ENCODE measurements at regions not wholly inside any gene's neighbourhood (a gene's known extent, or its start where the extent isn't known, plus 50 kb on each side); places are given as distances from the start of the nearest gene placed in this dataset.
A peak's percentile ranks its signal among the peaks of the same experiment; 100 is the strongest.

GRCh38 chr9:81317223-81317622, 372.1 kb downstream of the TLE1 start:
- Mint-ChIP-seq H3K4me3 (ENCODE audit: unreplicated experiment) (no peak overlapping the region), H3K9me3 (ENCODE audit: unreplicated experiment) (peaks cover 7% of the 10 kb centered on the region), H3K36me3 (ENCODE audit: insufficient read depth, unreplicated experiment) (no peaks in the 10 kb centered on the region), H3K27ac (ENCODE audit: low read depth, unreplicated experiment) (no peak overlapping the region), H3K27me3 (ENCODE audit: insufficient read depth, unreplicated experiment) (no peaks in the 10 kb centered on the region), H3K4me1 (ENCODE audit: insufficient read depth, unreplicated experiment) (no peaks in the 10 kb centered on the region)
- ChIA-PET POLR2A (no interaction called here), CTCF (no interaction called here)
- BruUV-seq (replicated peaks), result no TSS peak
- no peak for DNase-seq (ENCODE audit: unreplicated experiment)
- intact Hi-C loops (cut with micrococcal nuclease), result no loop called here
- no peak for TF ChIP-seq CTCF (IDR thresholded peaks at IDR 0.05; ENCODE audit: unreplicated experiment)

GRCh38 chr9:81314490-81314889, 374.9 kb downstream of the TLE1 start:
- no peak for DNase-seq (ENCODE audit: unreplicated experiment)
- no peaks in the 10 kb centered on the region for H3K4me1 Mint-ChIP-seq (ENCODE audit: insufficient read depth, unreplicated experiment)
- intact Hi-C loops (cut with micrococcal nuclease), result no loop called here
- H3K27ac Mint-ChIP-seq (ENCODE audit: low read depth, unreplicated experiment), result no peak overlapping the region
- ChIA-PET POLR2A (no interaction called here), CTCF (no interaction called here)
- no peaks in the 10 kb centered on the region for H3K27me3 Mint-ChIP-seq (ENCODE audit: insufficient read depth, unreplicated experiment)
- H3K36me3 Mint-ChIP-seq (ENCODE audit: insufficient read depth, unreplicated experiment), result no peaks in the 10 kb centered on the region
- BruUV-seq (replicated peaks), result no TSS peak
- H3K4me3 Mint-ChIP-seq (ENCODE audit: unreplicated experiment), result no peak overlapping the region
- TF ChIP-seq CTCF (IDR thresholded peaks at IDR 0.05; ENCODE audit: unreplicated experiment), result no peak
- H3K9me3 Mint-ChIP-seq (ENCODE audit: unreplicated experiment), result peaks cover 7% of the 10 kb centered on the region

GRCh38 chr9:81313877-81314276, 375.5 kb downstream of the TLE1 start:
- no peak for DNase-seq (ENCODE audit: unreplicated experiment)
- Mint-ChIP-seq H3K27me3 (ENCODE audit: insufficient read depth, unreplicated experiment) (no peaks in the 10 kb centered on the region), H3K4me1 (ENCODE audit: insufficient read depth, unreplicated experiment) (no peaks in the 10 kb centered on the region), H3K27ac (ENCODE audit: low read depth, unreplicated experiment) (no peak overlapping the region), H3K4me3 (ENCODE audit: unreplicated experiment) (no peak overlapping the region), H3K9me3 (ENCODE audit: unreplicated experiment) (peaks cover 7% of the 10 kb centered on the region), H3K36me3 (ENCODE audit: insufficient read depth, unreplicated experiment) (no peaks in the 10 kb centered on the region)
- no TSS peak for BruUV-seq (replicated peaks)
- intact Hi-C loops (cut with micrococcal nuclease), result loop anchor here (2.0 kb wide), 1 partner anchor 373 kb away; no protein-coding TSS in a partner anchor
- ChIA-PET POLR2A (no interaction called here), CTCF (no interaction called here)
- TF ChIP-seq CTCF (IDR thresholded peaks at IDR 0.05; ENCODE audit: unreplicated experiment), result no peak

GRCh38 chr9:81312346-81312745, 377.0 kb downstream of the TLE1 start:
- no peaks in the 10 kb centered on the region for H3K36me3 Mint-ChIP-seq (ENCODE audit: insufficient read depth, unreplicated experiment)
- peak; percentile 18 for TF ChIP-seq CTCF (IDR thresholded peaks at IDR 0.05; ENCODE audit: unreplicated experiment)
- intact Hi-C loops (cut with micrococcal nuclease), result loop anchor here (2.0 kb wide), 1 partner anchor 374 kb away; no protein-coding TSS in a partner anchor
- POLR2A ChIA-PET, result interaction anchor here (1.0 kb wide), 1 partner anchor 201 kb away, joined by 3 read pairs; no protein-coding TSS in a partner anchor
- no TSS peak for BruUV-seq (replicated peaks)
- CTCF ChIA-PET, result interaction anchor here (0.6 to 1.2 kb wide), 3 partner anchors 23 to 990 kb away, joined by 4 to 6 read pairs (median 5); no protein-coding TSS in a partner anchor
- H3K27ac Mint-ChIP-seq (ENCODE audit: low read depth, unreplicated experiment), result no peak overlapping the region
- H3K4me1 Mint-ChIP-seq (ENCODE audit: insufficient read depth, unreplicated experiment), result no peaks in the 10 kb centered on the region
- peaks cover 7% of the 10 kb centered on the region for H3K9me3 Mint-ChIP-seq (ENCODE audit: unreplicated experiment)
- peak; percentile 1 for DNase-seq (ENCODE audit: unreplicated experiment)
- no peak overlapping the region for H3K4me3 Mint-ChIP-seq (ENCODE audit: unreplicated experiment)
- H3K27me3 Mint-ChIP-seq (ENCODE audit: insufficient read depth, unreplicated experiment), result no peaks in the 10 kb centered on the region

All from MCF 10A (cell line).